ENCODE measurements at regions not wholly inside any gene's neighbourhood (a gene's known extent, or its start where the extent isn't known, plus 50 kb on each side); places are given as distances from the start of the nearest gene placed in this dataset.

- FAIRE-seq: no peak
- 94% methylated on average over 1 of the region's 1 CpG; no CpG with 5 or more reads in 1 of the 2 experiments for WGBS, 2 experiments (ENCODE audit: extremely low coverage in 1 of 2, insufficient coverage in 1 of 2, insufficient read length in 1 of 2, insufficient replicate concordance in 2 of 2, low coverage in 1 of 2, low lambda C conversion rate in 2 of 2, missing lambda C conversion rate in 1 of 2)
- H2BK12ac ChIP-seq (ENCODE audit: low read depth, low read length): no peak overlapping the region
- TF ChIP-seq MAFK (IDR thresholded peaks at IDR 0.05; ENCODE audit: low read depth, low read length) (no peak), POLR2A (IDR thresholded peaks at IDR 0.05; ENCODE audit: control extremely low read depth in 1 of 2, low read depth in 2 of 2, low read length in 2 of 2) (no peak), NRF1 (IDR thresholded peaks at IDR 0.05; ENCODE audit: low read depth, low read length) (no peak), RXRA (IDR thresholded peaks at IDR 0.05; ENCODE audit: insufficient read depth, low read depth, low read length) (no peak), CREB1 (IDR thresholded peaks at IDR 0.05) (no peak), KDM5A (IDR thresholded peaks at IDR 0.05; ENCODE audit: low read length) (no peak), RBBP5 (IDR thresholded peaks at IDR 0.05; ENCODE audit: borderline replicate concordance, low read depth, low read length) (no peak), CBX5 (IDR thresholded peaks at IDR 0.05; ENCODE audit: low read depth, low read length) (no peak), EZH2 (IDR thresholded peaks at IDR 0.05; ENCODE audit: low read depth, low read length, severe bottlenecking) (no peak), KDM4A (IDR thresholded peaks at IDR 0.05; ENCODE audit: low read depth, low read length, severe bottlenecking) (no peak), ATF3 (IDR thresholded peaks at IDR 0.05; ENCODE audit: insufficient read depth, low read depth, low read length) (no peak), SP2 (IDR thresholded peaks at IDR 0.05; ENCODE audit: low read length) (no peak), RAD21 (IDR thresholded peaks at IDR 0.05 in 1 of 2, conservative IDR thresholded peaks at IDR 0.05 in 1 of 2; ENCODE audit: low read depth in 2 of 2, low read length in 2 of 2) (no peak), TEAD4 (IDR thresholded peaks at IDR 0.05; ENCODE audit: low read depth, low read length) (no peak), CTBP2 (IDR thresholded peaks at IDR 0.05; ENCODE audit: borderline replicate concordance, insufficient read depth, insufficient read length, low read length) (no peak)
These were observed 920.2 kb downstream of the GRIK2 start for GRCh38 chr6:102313699-102314098.

More at GRCh38 chr6:102313699-102314098, 920.2 kb downstream of the GRIK2 start:
- H4K8ac ChIP-seq (ENCODE audit: extremely low read depth, insufficient read depth, low read length): no peak overlapping the region
- H3K14ac ChIP-seq (ENCODE audit: insufficient read length): no peak overlapping the region
- H3K23me2 ChIP-seq (ENCODE audit: low read depth, low read length): no peaks in the 10 kb centered on the region
- H3K4me1 ChIP-seq (replicated peaks in 1 of 4; ENCODE audit: control insufficient read depth in 3 of 4, insufficient read depth in 4 of 4, low read length in 3 of 4): no peaks in the 10 kb centered on the region
- no peak overlapping the region for H3K4me2 ChIP-seq (ENCODE audit: insufficient read depth in 1 of 2, low read depth in 2 of 2, low read length in 2 of 2)
- no peak overlapping the region for H4K5ac ChIP-seq (ENCODE audit: insufficient read length, low read depth, low read length)
- ChIA-PET POLR2A (ENCODE audit: partially characterized antibody) (no interaction called here), CTCF (ENCODE audit: partially characterized antibody) (no interaction called here)
- no peak overlapping the region for H2BK120ac ChIP-seq (replicated peaks; ENCODE audit: low read depth, low read length)
- no peak overlapping the region for H2BK5ac ChIP-seq (ENCODE audit: low read depth, low read length)
- no peak overlapping the region for H2BK15ac ChIP-seq (ENCODE audit: low read length)
- H2BK20ac ChIP-seq (ENCODE audit: low read length): no peak overlapping the region
- 0 out of 4 replicates have a peak, but pooled peaks cover 0 to 6% of the 10 kb centered on the region in 2 experiments for H3K9me3 ChIP-seq (ENCODE audit: insufficient read depth in 2 of 2, low read depth in 1 of 2, low read length in 1 of 2)
- H4K20me1 ChIP-seq (replicated peaks in 1 of 2; ENCODE audit: control insufficient read depth in 1 of 2, insufficient read depth in 2 of 2, low read length in 2 of 2): no peaks in the 10 kb centered on the region
- H3K79me2 ChIP-seq (ENCODE audit: control insufficient read depth in 1 of 2, insufficient read depth in 2 of 2, low read length in 2 of 2): no peaks in the 10 kb centered on the region
- no peaks in the 10 kb centered on the region for H3K27me3 ChIP-seq (replicated peaks in 1 of 4; ENCODE audit: control insufficient read depth in 3 of 4, extremely low read depth in 1 of 4, insufficient read depth in 3 of 4, low read length in 3 of 4)
- DNase-seq (ENCODE audit: low read depth in 1 of 2, low spot score in 2 of 2): no peak
- no peak overlapping the region for H2AK5ac ChIP-seq (ENCODE audit: low read depth, low read length)
- no peak overlapping the region for H3K56ac ChIP-seq (replicated peaks; ENCODE audit: insufficient read length, low read depth, low read length)
- H3K18ac ChIP-seq (ENCODE audit: extremely low read depth, low read length): no peak overlapping the region
- H3K4me3 ChIP-seq (ENCODE audit: extremely low read depth in 1 of 4, insufficient read depth in 2 of 4, low read depth in 3 of 4, low read length in 4 of 4): no peak overlapping the region
- no peak overlapping the region for H3K23ac ChIP-seq (ENCODE audit: insufficient read length)
- no peak overlapping the region; the same call in 1 of the 2 replicates for H2AFZ ChIP-seq (ENCODE audit: low read length)
- no peak overlapping the region for H3K4ac ChIP-seq (replicated peaks; ENCODE audit: insufficient read length, low read depth, low read length)
- no peak overlapping the region for H3K9ac ChIP-seq (replicated peaks in 1 of 4; ENCODE audit: extremely low read depth in 1 of 4, low read depth in 3 of 4, low read length in 3 of 4)
- H3K36me3 ChIP-seq (ENCODE audit: control insufficient read depth in 2 of 4, insufficient read depth in 4 of 4, low read length in 3 of 4): no peaks in the 10 kb centered on the region
- no peaks in the 10 kb centered on the region for H3K79me1 ChIP-seq (ENCODE audit: low read depth, low read length)
- no peak overlapping the region for H4K91ac ChIP-seq (replicated peaks; ENCODE audit: insufficient read length, low read length)
- H3K27ac ChIP-seq (ENCODE audit: low read depth, low read length): no peak overlapping the region

Data from H1 (cell line).